ENCODE measurements at regions not wholly inside any gene's neighbourhood (a gene's known extent, or its start where the extent isn't known, plus 50 kb on each side); places are given as distances from the start of the nearest gene placed in this dataset.
"Not testable (repeated sequence)": the region's sequence is repeated elsewhere in the genome, so short reads cannot be mapped to it uniquely, and the experiment has no call there.

- peaks cover 22% of the 10 kb centered on the region for H3K4me1 ChIP-seq
- no peak overlapping the region for H3K4me3 ChIP-seq
- FAIRE-seq: no peak
- H3K27ac ChIP-seq: peak overlapping the region; percentile 48 to 65; a peak in 5 of 6 replicates
- H3K4me2 ChIP-seq: peak overlapping the region; percentile 47
- ATAC-seq: peak in 1 of 2 experiments; percentile 43; a peak in 2 of 6 replicates
- DNase-seq (ENCODE audit: low read depth in 1 of 2, low spot score in 1 of 2): peak in 1 of 2 experiments; percentile 29
- ChIA-PET CTCF (no interaction called here), POLR2A (no interaction called here)
- 45% methylated on average over 3 of the region's 3 CpGs for WGBS (ENCODE audit: missing lambda C conversion rate)
- TF ChIP-seq CEBPB (IDR thresholded peaks at IDR 0.05) (peak; percentile 21 to 72; a peak in 3 of 4 replicates), FOSL2 (IDR thresholded peaks at IDR 0.05) (no peak), FOSL2 (CRISPR knock-in tag; IDR thresholded peaks at IDR 0.05) (peak; percentile 12; the same call in 1 of the 2 replicates), ESRRA (IDR thresholded peaks at IDR 0.05; ENCODE audit: borderline replicate concordance, low read length) (no peak), EP300 (IDR thresholded peaks at IDR 0.05) (peak in 1 of 2 experiments; percentile 43; a peak in 2 of 5 replicates)
- H3K9me3 ChIP-seq: no peaks in the 10 kb centered on the region
These were observed 82.4 kb upstream of the MAGI3 start for GRCh38 chr1:113307771-113308445.

- POLR2A ChIA-PET; CTCF ChIA-PET; ATAC-seq; FAIRE-seq; H3K4me1 ChIP-seq; H3K4me3 ChIP-seq; H3K9me3 ChIP-seq; H3K27ac ChIP-seq; DNase-seq (ENCODE audit: low read depth in 1 of 2, low spot score in 1 of 2); H3K4me2 ChIP-seq: not testable (repeated sequence)
- WGBS (ENCODE audit: missing lambda C conversion rate): 96% methylated on average over 1 of the region's 1 CpG
These were observed 77.7 kb upstream of the MAGI3 start for GRCh38 chr1:113312651-113313050.

- no peaks in the 10 kb centered on the region for H3K9me3 ChIP-seq
- H3K27ac ChIP-seq: no peak overlapping the region
- FAIRE-seq (no peak), DNase-seq (ENCODE audit: low read depth in 1 of 2, low spot score in 1 of 2) (no peak), ATAC-seq (no peak)
- ChIA-PET CTCF (no interaction called here), POLR2A (no interaction called here)
- 88% methylated on average over 3 of the region's 3 CpGs for WGBS (ENCODE audit: missing lambda C conversion rate)
- TF ChIP-seq TFCP2L1 (CRISPR knock-in tag; IDR thresholded peaks at IDR 0.05): no peak
- H3K4me2 ChIP-seq: no peak overlapping the region
- no peak overlapping the region for H3K4me3 ChIP-seq
- peaks cover under 1% of the 10 kb centered on the region; the same call in 1 of the 3 replicates for H3K4me1 ChIP-seq
These were observed 75.7 kb upstream of the MAGI3 start for GRCh38 chr1:113314600-113314999.

- no peak overlapping the region for H3K4me3 ChIP-seq
- peak overlapping the region; percentile 17 to 73; a peak in 2 of 6 replicates for H3K27ac ChIP-seq
- peaks cover 39% of the 10 kb centered on the region for H3K4me1 ChIP-seq
- H3K9me3 ChIP-seq: no peaks in the 10 kb centered on the region
- peak overlapping the region; percentile 79 for H3K4me2 ChIP-seq
- FAIRE-seq: no peak
- no peak for TF ChIP-seq TP53 (CRISPR knock-in tag; IDR thresholded peaks at IDR 0.05)
- TF ChIP-seq NFE2L2 (conservative IDR thresholded peaks at IDR 0.05; ENCODE audit: low read length): no peak
- TF ChIP-seq CBX2 (IDR thresholded peaks at IDR 0.05; ENCODE audit: borderline replicate concordance, low read depth): no peak
- no peak for TF ChIP-seq FOSL2 (IDR thresholded peaks at IDR 0.05)
- TF ChIP-seq FOSL2 (CRISPR knock-in tag; IDR thresholded peaks at IDR 0.05): peak; percentile 85
- TF ChIP-seq HOXB5 (CRISPR knock-in tag; IDR thresholded peaks at IDR 0.05): no peak
- TF ChIP-seq GATA3 (IDR thresholded peaks at IDR 0.05; ENCODE audit: borderline replicate concordance): peak; percentile 61; the same call in 1 of the 2 replicates
- TF ChIP-seq EHF (CRISPR knock-in tag; IDR thresholded peaks at IDR 0.05): no peak
- TF ChIP-seq CEBPB (IDR thresholded peaks at IDR 0.05): peak in 1 of 2 experiments; percentile 17; a peak in 1 of 4 replicates
- TF ChIP-seq JUNB (IDR thresholded peaks at IDR 0.05): peak; percentile 37; the same call in 1 of the 2 replicates
- no peak for TF ChIP-seq SREBF2 (IDR thresholded peaks at IDR 0.05)
- DNase-seq (ENCODE audit: low read depth in 1 of 2, low spot score in 1 of 2): peak; percentile 13 to 60
- ChIA-PET CTCF (no interaction called here), POLR2A (no interaction called here)
- peak in 1 of 2 experiments; percentile 74; a peak in 3 of 6 replicates for ATAC-seq
These were observed 70.0 kb upstream of the MAGI3 start for GRCh38 chr1:113320272-113320671.

GRCh38 chr1:113320972-113321680 is 69.2 kb upstream of the MAGI3 start:
- no peak overlapping the region for H3K4me3 ChIP-seq
- peaks cover 41% of the 10 kb centered on the region for H3K4me1 ChIP-seq
- peak overlapping the region; percentile 79 for H3K4me2 ChIP-seq
- 41% methylated on average over 3 of the region's 3 CpGs for WGBS (ENCODE audit: missing lambda C conversion rate)
- FAIRE-seq: no peak
- ChIA-PET CTCF (no interaction called here), POLR2A (no interaction called here)
- no peak for TF ChIP-seq RCOR1 (IDR thresholded peaks at IDR 0.05; ENCODE audit: low read depth, low read length)
- TF ChIP-seq MAX (IDR thresholded peaks at IDR 0.05): no peak; the same call in 1 of the 2 replicates
- TF ChIP-seq BCL3 (IDR thresholded peaks at IDR 0.05): no peak
- no peak for TF ChIP-seq BHLHE40 (IDR thresholded peaks at IDR 0.05; ENCODE audit: low read depth, low read length)
- TF ChIP-seq HOXB5 (CRISPR knock-in tag; IDR thresholded peaks at IDR 0.05): no peak
- no peak for TF ChIP-seq NR3C1 (IDR thresholded peaks at IDR 0.05)
- no peak for TF ChIP-seq TP53 (CRISPR knock-in tag; IDR thresholded peaks at IDR 0.05)
- no peak for TF ChIP-seq KDM1A (IDR thresholded peaks at IDR 0.05; ENCODE audit: low read depth)
- TF ChIP-seq HOXB13 (CRISPR knock-in tag; IDR thresholded peaks at IDR 0.05; ENCODE audit: low read depth): no peak
- peak overlapping the region in 1 of 2 experiments; percentile 73; a peak in 4 of 6 replicates for H3K27ac ChIP-seq
- no peaks in the 10 kb centered on the region for H3K9me3 ChIP-seq
- ATAC-seq: peak in 1 of 2 experiments; percentile 51; a peak in 2 of 6 replicates
- DNase-seq (ENCODE audit: low read depth in 1 of 2, low spot score in 1 of 2): peak in 1 of 2 experiments; percentile 30
